ENCODE measurements at regions not wholly inside any gene's neighbourhood (a gene's known extent, or its start where the extent isn't known, plus 50 kb on each side); places are given as distances from the start of the nearest gene placed in this dataset.

GRCh38 chrX:122504026-122504425 is 680.1 kb upstream of the GRIA3 start:
- Histone ChIP-seq H3K4me3 (ENCODE audit: low read depth, low read length) (no peak overlapping the region), H3K36me3 (ENCODE audit: insufficient read depth) (no peaks in the 10 kb centered on the region), H3K4me1 (ENCODE audit: insufficient read depth) (no peaks in the 10 kb centered on the region), H3K27ac (ENCODE audit: low read depth) (no peak overlapping the region)
- DNase-seq (ENCODE audit: extremely low spot score), result no peak
- 82% methylated on average over 3 of the region's 3 CpGs for WGBS

- WGBS, result 91% methylated on average over 3 of the region's 3 CpGs
- no peak overlapping the region for H3K4me3 ChIP-seq (ENCODE audit: low read depth, low read length)
- no peak overlapping the region for H3K27ac ChIP-seq (ENCODE audit: low read depth)
- DNase-seq (ENCODE audit: extremely low spot score), result no peak
- no peaks in the 10 kb centered on the region for H3K36me3 ChIP-seq (ENCODE audit: insufficient read depth)
- H3K4me1 ChIP-seq (ENCODE audit: insufficient read depth), result no peaks in the 10 kb centered on the region
Measured at GRCh38 chrX:122512561-122513072, 671.5 kb upstream of the GRIA3 start.

- H3K27ac ChIP-seq (ENCODE audit: low read depth), result no peak overlapping the region
- H3K36me3 ChIP-seq (ENCODE audit: insufficient read depth), result no peaks in the 10 kb centered on the region
- DNase-seq (ENCODE audit: extremely low spot score), result no peak
- no peaks in the 10 kb centered on the region for H3K4me1 ChIP-seq (ENCODE audit: insufficient read depth)
- no peak overlapping the region for H3K4me3 ChIP-seq (ENCODE audit: low read depth, low read length)
Measured at GRCh38 chrX:122517786-122518185, 666.3 kb upstream of the GRIA3 start.

- no peaks in the 10 kb centered on the region for H3K36me3 ChIP-seq (ENCODE audit: insufficient read depth)
Measured at GRCh38 chrX:122545778-122546177, 638.3 kb upstream of the GRIA3 start.

GRCh38 chrX:122546269-122546668 is 637.8 kb upstream of the GRIA3 start:
- no peak for DNase-seq (ENCODE audit: extremely low spot score)
- Histone ChIP-seq H3K27ac (ENCODE audit: low read depth) (no peak overlapping the region), H3K36me3 (ENCODE audit: insufficient read depth) (no peaks in the 10 kb centered on the region), H3K4me1 (ENCODE audit: insufficient read depth) (no peaks in the 10 kb centered on the region), H3K4me3 (ENCODE audit: low read depth, low read length) (no peak overlapping the region)
- WGBS, result 91% methylated on average over 1 of the region's 1 CpG

More at GRCh38 chrX:122545778-122546177, 638.3 kb upstream of the GRIA3 start:
- H3K27ac ChIP-seq (ENCODE audit: low read depth), result no peak overlapping the region
- no peak for DNase-seq (ENCODE audit: extremely low spot score)
- no peaks in the 10 kb centered on the region for H3K4me1 ChIP-seq (ENCODE audit: insufficient read depth)
- H3K4me3 ChIP-seq (ENCODE audit: low read depth, low read length), result no peak overlapping the region

- whole genome bisulfite sequencing, result 48% methylated on average over 3 of the region's 3 CpGs
- H3K4me3 ChIP-seq (ENCODE audit: low read depth, low read length), result no peak overlapping the region
- DNase-seq (ENCODE audit: extremely low spot score), result no peak
- H3K36me3 ChIP-seq (ENCODE audit: insufficient read depth), result no peaks in the 10 kb centered on the region
- no peak overlapping the region for H3K27ac ChIP-seq (ENCODE audit: low read depth)
- H3K4me1 ChIP-seq (ENCODE audit: insufficient read depth), result no peaks in the 10 kb centered on the region
Measured at GRCh38 chrX:122552286-122552800, 631.7 kb upstream of the GRIA3 start.

- 88% methylated on average over 2 of the region's 2 CpGs for WGBS
- H3K27ac ChIP-seq (ENCODE audit: low read depth), result no peak overlapping the region
- no peaks in the 10 kb centered on the region for H3K4me1 ChIP-seq (ENCODE audit: insufficient read depth)
- no peak overlapping the region for H3K4me3 ChIP-seq (ENCODE audit: low read depth, low read length)
- DNase-seq (ENCODE audit: extremely low spot score), result no peak
- H3K36me3 ChIP-seq (ENCODE audit: insufficient read depth), result no peaks in the 10 kb centered on the region
Measured at GRCh38 chrX:122555925-122556324, 628.2 kb upstream of the GRIA3 start.

- no peaks in the 10 kb centered on the region for H3K36me3 ChIP-seq (ENCODE audit: insufficient read depth)
- DNase-seq (ENCODE audit: extremely low spot score), result no peak
- no peak overlapping the region for H3K27ac ChIP-seq (ENCODE audit: low read depth)
- H3K4me1 ChIP-seq (ENCODE audit: insufficient read depth), result no peaks in the 10 kb centered on the region
- WGBS, result 8% methylated on average over 1 of the region's 1 CpG
- H3K4me3 ChIP-seq (ENCODE audit: low read depth, low read length), result no peak overlapping the region
Measured at GRCh38 chrX:122565952-122566351, 618.1 kb upstream of the GRIA3 start.

- Histone ChIP-seq H3K4me1 (ENCODE audit: insufficient read depth) (no peaks in the 10 kb centered on the region), H3K4me3 (ENCODE audit: low read depth, low read length) (no peak overlapping the region), H3K36me3 (ENCODE audit: insufficient read depth) (no peaks in the 10 kb centered on the region), H3K27ac (ENCODE audit: low read depth) (no peak overlapping the region)
- DNase-seq (ENCODE audit: extremely low spot score), result no peak
Measured at GRCh38 chrX:122566401-122566800, 617.7 kb upstream of the GRIA3 start.

GRCh38 chrX:122567911-122568310 is 616.2 kb upstream of the GRIA3 start:
- H3K4me1 ChIP-seq (ENCODE audit: insufficient read depth), result no peaks in the 10 kb centered on the region
- DNase-seq (ENCODE audit: extremely low spot score), result no peak
- H3K27ac ChIP-seq (ENCODE audit: low read depth), result no peak overlapping the region
- WGBS, result 76% methylated on average over 3 of the region's 3 CpGs
- H3K36me3 ChIP-seq (ENCODE audit: insufficient read depth), result no peaks in the 10 kb centered on the region
- no peak overlapping the region for H3K4me3 ChIP-seq (ENCODE audit: low read depth, low read length)

GRCh38 chrX:122572461-122572860 is 611.6 kb upstream of the GRIA3 start:
- no peak overlapping the region for H3K27ac ChIP-seq (ENCODE audit: low read depth)
- H3K36me3 ChIP-seq (ENCODE audit: insufficient read depth), result no peaks in the 10 kb centered on the region
- 85% methylated on average over 4 of the region's 4 CpGs for WGBS
- no peak overlapping the region for H3K4me3 ChIP-seq (ENCODE audit: low read depth, low read length)
- no peaks in the 10 kb centered on the region for H3K4me1 ChIP-seq (ENCODE audit: insufficient read depth)
- no peak for DNase-seq (ENCODE audit: extremely low spot score)

- H3K4me3 ChIP-seq (ENCODE audit: low read depth, low read length), result no peak overlapping the region
- no peaks in the 10 kb centered on the region for H3K36me3 ChIP-seq (ENCODE audit: insufficient read depth)
- no peak for DNase-seq (ENCODE audit: extremely low spot score)
- H3K4me1 ChIP-seq (ENCODE audit: insufficient read depth), result no peaks in the 10 kb centered on the region
- no peak overlapping the region for H3K27ac ChIP-seq (ENCODE audit: low read depth)
- 83% methylated on average over 2 of the region's 2 CpGs for WGBS
Measured at GRCh38 chrX:122579036-122579435, 605.0 kb upstream of the GRIA3 start.

- Histone ChIP-seq H3K36me3 (ENCODE audit: insufficient read depth) (no peaks in the 10 kb centered on the region), H3K27ac (ENCODE audit: low read depth) (no peak overlapping the region), H3K4me1 (ENCODE audit: insufficient read depth) (no peaks in the 10 kb centered on the region), H3K4me3 (ENCODE audit: low read depth, low read length) (no peak overlapping the region)
- DNase-seq (ENCODE audit: extremely low spot score), result no peak
- WGBS, result 83% methylated on average over 2 of the region's 2 CpGs
Measured at GRCh38 chrX:122579526-122579925, 604.6 kb upstream of the GRIA3 start.

GRCh38 chrX:122582280-122582974 is 601.7 kb upstream of the GRIA3 start:
- WGBS, result 86% methylated on average over 4 of the region's 4 CpGs
- no peaks in the 10 kb centered on the region for H3K4me1 ChIP-seq (ENCODE audit: insufficient read depth)
- no peak overlapping the region for H3K4me3 ChIP-seq (ENCODE audit: low read depth, low read length)
- no peaks in the 10 kb centered on the region for H3K36me3 ChIP-seq (ENCODE audit: insufficient read depth)
- H3K27ac ChIP-seq (ENCODE audit: low read depth), result no peak overlapping the region
- DNase-seq (ENCODE audit: extremely low spot score), result no peak

GRCh38 chrX:122582975-122583305 is 601.1 kb upstream of the GRIA3 start:
- DNase-seq (ENCODE audit: extremely low spot score), result no peak
- Histone ChIP-seq H3K27ac (ENCODE audit: low read depth) (no peak overlapping the region), H3K36me3 (ENCODE audit: insufficient read depth) (no peaks in the 10 kb centered on the region), H3K4me1 (ENCODE audit: insufficient read depth) (no peaks in the 10 kb centered on the region), H3K4me3 (ENCODE audit: low read depth, low read length) (no peak overlapping the region)
